ENCODE measurements at regions not wholly inside any gene's neighbourhood (a gene's known extent, or its start where the extent isn't known, plus 50 kb on each side); places are given as distances from the start of the nearest gene placed in this dataset.

DNA sequence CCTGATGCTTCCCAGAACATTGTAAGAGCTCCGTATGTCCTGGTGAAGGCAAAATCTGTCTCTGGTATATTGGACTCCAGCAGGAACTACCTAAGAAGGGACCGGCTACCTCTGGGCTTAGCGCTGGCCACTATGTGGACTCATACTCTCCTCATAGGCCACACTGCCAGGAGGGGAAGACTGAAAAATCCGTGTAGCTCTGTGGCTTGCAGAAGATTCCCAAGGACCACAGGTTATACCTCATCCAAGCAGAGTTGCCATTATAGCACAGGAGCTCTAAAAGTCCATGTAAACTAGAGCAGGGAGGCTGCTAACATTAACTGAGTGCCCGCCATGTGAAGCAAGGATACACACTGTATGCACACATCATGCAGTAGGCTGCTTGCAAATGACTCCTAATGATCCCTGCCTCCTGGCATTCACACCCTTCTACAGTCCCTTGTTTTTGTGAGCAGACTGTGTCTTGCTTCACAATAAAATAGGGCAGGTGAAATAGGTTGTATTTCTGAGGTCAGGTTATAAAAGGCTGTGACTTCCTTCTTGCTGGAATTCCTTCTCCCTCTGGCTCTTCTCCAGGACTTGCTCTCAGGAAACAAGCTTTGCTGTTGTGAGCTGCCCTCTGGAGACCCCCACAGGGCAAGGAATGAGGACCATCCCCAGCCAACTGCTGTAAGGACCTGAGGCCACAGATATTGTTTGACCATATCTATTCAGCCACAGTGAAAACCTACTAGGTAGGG, 192.6 kb upstream of the UBL3 start (continued):
- no peak for TF ChIP-seq OSR2 (tag by site-specific recombination; IDR thresholded peaks at IDR 0.05)
- no peak for TF ChIP-seq ZNF544 (tag by site-specific recombination; IDR thresholded peaks at IDR 0.05)
- TF ChIP-seq ZNF555 (tag by site-specific recombination; conservative IDR thresholded peaks at IDR 0.05): no peak
- TF ChIP-seq ZNF830 (tag by site-specific recombination; IDR thresholded peaks at IDR 0.05; ENCODE audit: low read depth): no peak

GRCh38 chr13:30042272-30042671, 191.9 kb upstream of the UBL3 start:
- H3K4me1 ChIP-seq (ENCODE audit: control insufficient read depth, insufficient read depth, low read length): 0 out of 2 replicates have a peak, but pooled peaks cover 7% of the 10 kb centered on the region
- CTCF ChIA-PET: no interaction called here
- H3K27ac ChIP-seq (ENCODE audit: extremely low read depth, low read depth, low read length): no peak overlapping the region
- POLR2A ChIA-PET: no interaction called here
- H3K9me3 ChIP-seq (ENCODE audit: control insufficient read depth, insufficient read depth, low read depth, low read length): no peaks in the 10 kb centered on the region
- H3K36me3 ChIP-seq (ENCODE audit: control insufficient read depth in 2 of 2, insufficient read depth in 1 of 2, low read length in 2 of 2): no peaks in the 10 kb centered on the region
- TF ChIP-seq ZNF138 (tag by site-specific recombination; IDR thresholded peaks at IDR 0.05; ENCODE audit: borderline replicate concordance) (no peak), ZNF341 (tag by site-specific recombination; IDR thresholded peaks at IDR 0.05; ENCODE audit: low read depth) (no peak), ZBTB1 (tag by site-specific recombination; IDR thresholded peaks at IDR 0.05) (no peak), ZNF155 (tag by site-specific recombination; IDR thresholded peaks at IDR 0.05) (no peak), EGR2 (tag by site-specific recombination; IDR thresholded peaks at IDR 0.05; ENCODE audit: low read depth) (no peak), ZNF391 (tag by site-specific recombination; IDR thresholded peaks at IDR 0.05; ENCODE audit: borderline replicate concordance, low read depth) (no peak), ZNF223 (tag by site-specific recombination; IDR thresholded peaks at IDR 0.05) (no peak), PRDM4 (tag by site-specific recombination; IDR thresholded peaks at IDR 0.05) (no peak), ZNF843 (tag by site-specific recombination; IDR thresholded peaks at IDR 0.05) (no peak)
- TF ChIP-seq, protein P1, sequence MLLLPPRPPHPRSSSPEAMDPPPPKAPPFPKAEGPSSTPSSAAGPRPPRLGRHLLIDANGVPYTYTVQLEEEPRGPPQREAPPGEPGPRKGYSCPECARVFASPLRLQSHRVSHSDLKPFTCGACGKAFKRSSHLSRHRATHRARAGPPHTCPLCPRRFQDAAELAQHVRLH (tag by site-specific recombination; IDR thresholded peaks at IDR 0.05): no peak
- H3K4me3 ChIP-seq (ENCODE audit: low read depth, low read length): no peak overlapping the region

GRCh38 chr13:30039511-30039911, 189.1 kb upstream of the UBL3 start:
- Histone ChIP-seq H3K36me3 (ENCODE audit: control insufficient read depth in 2 of 2, insufficient read depth in 1 of 2, low read length in 2 of 2) (no peaks in the 10 kb centered on the region), H3K9me3 (ENCODE audit: control insufficient read depth, insufficient read depth, low read depth, low read length) (no peaks in the 10 kb centered on the region), H3K4me3 (ENCODE audit: low read depth, low read length) (no peak overlapping the region), H3K27ac (ENCODE audit: extremely low read depth, low read depth, low read length) (no peak overlapping the region), H3K4me1 (ENCODE audit: control insufficient read depth, insufficient read depth, low read length) (0 out of 2 replicates have a peak, but pooled peaks cover 7% of the 10 kb centered on the region)
- POLR2A ChIA-PET: no interaction called here
- CTCF ChIA-PET: interaction anchor here (0.7 kb wide), 2 partner anchors 26 to 116 kb away, joined by 3 read pairs; no protein-coding TSS in a partner anchor
- TF ChIP-seq ZNF555 (tag by site-specific recombination; conservative IDR thresholded peaks at IDR 0.05) (no peak), ZNF664 (tag by site-specific recombination; IDR thresholded peaks at IDR 0.05) (no peak), WT1 (tag by site-specific recombination; IDR thresholded peaks at IDR 0.05) (no peak), ZNF398 (tag by site-specific recombination; IDR thresholded peaks at IDR 0.05) (no peak), ZNF473 (tag by site-specific recombination; IDR thresholded peaks at IDR 0.05) (no peak), ZFP3 (tag by site-specific recombination; IDR thresholded peaks at IDR 0.05; ENCODE audit: low read depth) (no peak), ZNF560 (tag by site-specific recombination; IDR thresholded peaks at IDR 0.05; ENCODE audit: borderline replicate concordance) (no peak), ZNF184 (tag by site-specific recombination; IDR thresholded peaks at IDR 0.05) (no peak), ZNF48 (tag by site-specific recombination; IDR thresholded peaks at IDR 0.05) (no peak), ZNF23 (tag by site-specific recombination; IDR thresholded peaks at IDR 0.05; ENCODE audit: borderline replicate concordance) (no peak), ZNF660 (tag by site-specific recombination; IDR thresholded peaks at IDR 0.05) (no peak), MYNN (tag by site-specific recombination; IDR thresholded peaks at IDR 0.05; ENCODE audit: borderline replicate concordance) (no peak), GLIS2 (tag by site-specific recombination; IDR thresholded peaks at IDR 0.05) (no peak)
- TF ChIP-seq, protein P2, sequence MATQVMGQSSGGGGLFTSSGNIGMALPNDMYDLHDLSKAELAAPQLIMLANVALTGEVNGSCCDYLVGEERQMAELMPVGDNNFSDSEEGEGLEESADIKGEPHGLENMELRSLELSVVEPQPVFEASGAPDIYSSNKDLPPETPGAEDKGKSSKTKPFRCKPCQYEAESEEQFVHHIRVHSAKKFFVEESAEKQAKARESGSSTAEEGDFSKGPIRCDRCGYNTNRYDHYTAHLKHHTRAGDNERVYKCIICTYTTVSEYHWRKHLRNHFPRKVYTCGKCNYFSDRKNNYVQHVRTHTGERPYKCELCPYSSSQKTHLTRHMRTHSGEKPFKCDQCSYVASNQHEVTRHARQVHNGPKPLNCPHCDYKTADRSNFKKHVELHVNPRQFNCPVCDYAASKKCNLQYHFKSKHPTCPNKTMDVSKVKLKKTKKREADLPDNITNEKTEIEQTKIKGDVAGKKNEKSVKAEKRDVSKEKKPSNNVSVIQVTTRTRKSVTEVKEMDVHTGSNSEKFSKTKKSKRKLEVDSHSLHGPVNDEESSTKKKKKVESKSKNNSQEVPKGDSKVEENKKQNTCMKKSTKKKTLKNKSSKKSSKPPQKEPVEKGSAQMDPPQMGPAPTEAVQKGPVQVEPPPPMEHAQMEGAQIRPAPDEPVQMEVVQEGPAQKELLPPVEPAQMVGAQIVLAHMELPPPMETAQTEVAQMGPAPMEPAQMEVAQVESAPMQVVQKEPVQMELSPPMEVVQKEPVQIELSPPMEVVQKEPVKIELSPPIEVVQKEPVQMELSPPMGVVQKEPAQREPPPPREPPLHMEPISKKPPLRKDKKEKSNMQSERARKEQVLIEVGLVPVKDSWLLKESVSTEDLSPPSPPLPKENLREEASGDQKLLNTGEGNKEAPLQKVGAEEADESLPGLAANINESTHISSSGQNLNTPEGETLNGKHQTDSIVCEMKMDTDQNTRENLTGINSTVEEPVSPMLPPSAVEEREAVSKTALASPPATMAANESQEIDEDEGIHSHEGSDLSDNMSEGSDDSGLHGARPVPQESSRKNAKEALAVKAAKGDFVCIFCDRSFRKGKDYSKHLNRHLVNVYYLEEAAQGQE (tag by site-specific recombination; IDR thresholded peaks at IDR 0.05): no peak
